HFF-Myc (cell line): ENCODE measurements at regions not wholly inside any gene's neighbourhood (a gene's known extent, or its start where the extent isn't known, plus 50 kb on each side); places are given as distances from the start of the nearest gene placed in this dataset.

ENCODE experiments used
- DNase-seq: peaks from one replicate; pipeline ENCODE4 v3.0.0-alpha.2; 2011; ENCODE audit warnings: low read depth; ENCODE audit errors: extremely low read depth
- H3K4me3 ChIP-seq: replicated peaks from 2 replicates; pipeline ENCODE4 v1.5.1; 2011; ENCODE audit warnings: low read depth, mild to moderate bottlenecking, control low read depth, low read length
- CTCF ChIP-seq: IDR thresholded peaks from 2 replicates; pipeline ENCODE4 v1.5.1; 2012; ENCODE audit warnings: mild to moderate bottlenecking, low read depth, low read length, control low read depth; ENCODE audit errors: missing control alignments

- no peak for TF ChIP-seq CTCF
- no peak for DNase-seq
These were observed 51.4 kb upstream of the LHX1 start for GRCh38 chr17:36885771-36886377.

More at GRCh38 chr17:36885771-36886377, 51.4 kb upstream of the LHX1 start:
- no peak overlapping the region for H3K4me3 ChIP-seq
